Mesendoderm (in vitro differentiated cells): ENCODE measurements at regions not wholly inside any gene's neighbourhood (a gene's known extent, or its start where the extent isn't known, plus 50 kb on each side); places are given as distances from the start of the nearest gene placed in this dataset.

Experiments used
- DNase-seq: peaks from one replicate; pipeline ENCODE4 v3.0.0; 2013
- H2AK5ac ChIP-seq: 2 replicates; pipeline ENCODE4 v1.6.1; 2013; ENCODE audit warnings: low read length, inconsistent platforms
- H2BK120ac ChIP-seq: 2 replicates; pipeline ENCODE4 v1.6.1; 2013; ENCODE audit warnings: low read depth, mild to moderate bottlenecking, low read length, moderate library complexity, mixed read lengths
- H2BK15ac ChIP-seq: replicated peaks from 2 replicates; pipeline ENCODE4 v1.6.1; 2013; ENCODE audit warnings: low read depth, mild to moderate bottlenecking, moderate library complexity
- H2BK5ac ChIP-seq: 2 replicates; pipeline ENCODE4 v1.6.1; 2013; ENCODE audit warnings: low read length, inconsistent platforms
- H3K18ac ChIP-seq: 2 replicates; pipeline ENCODE4 v1.6.1; 2013; ENCODE audit warnings: mild to moderate bottlenecking, low read length, mixed read lengths
- H3K23ac ChIP-seq: one replicate; pipeline ENCODE4 v1.6.1; 2013; ENCODE audit warnings: low read length
- H3K27ac ChIP-seq: 2 replicates; pipeline ENCODE4 v1.5.1; 2013; ENCODE audit warnings: low read depth, mild to moderate bottlenecking, inconsistent platforms, low read length, moderate library complexity
- H3K27me3 ChIP-seq: 2 replicates; pipeline ENCODE4 v1.6.1; 2013; ENCODE audit warnings: low read length, control low read depth, mild to moderate bottlenecking, inconsistent platforms; ENCODE audit not compliant: insufficient read depth, poor library complexity
- H3K36me3 ChIP-seq: 2 replicates; pipeline ENCODE4 v1.6.1; 2013; ENCODE audit warnings: low read length, inconsistent platforms; ENCODE audit not compliant: control insufficient read depth, insufficient read depth
- H3K4ac ChIP-seq: one replicate; pipeline ENCODE4 v1.6.1; 2013; ENCODE audit warnings: low read depth, mild to moderate bottlenecking, low read length, moderate library complexity
- H3K4me1 ChIP-seq: 2 replicates; pipeline ENCODE4 v1.6.1; 2013; ENCODE audit warnings: low read depth, low read length, inconsistent platforms; ENCODE audit not compliant: control insufficient read depth
- H3K4me2 ChIP-seq: 2 replicates; pipeline ENCODE4 v1.6.1; 2013; ENCODE audit warnings: low read length
- H3K4me3 ChIP-seq: 2 replicates; pipeline ENCODE4 v1.5.1; 2013; ENCODE audit warnings: mild to moderate bottlenecking, low read length
- H3K56ac ChIP-seq: one replicate; pipeline ENCODE4 v1.6.1; 2013; ENCODE audit warnings: low read length
- H3K79me1 ChIP-seq: 2 replicates; pipeline ENCODE4 v1.6.1; 2013; ENCODE audit warnings: low read length, inconsistent platforms
- H3K79me2 ChIP-seq: 2 replicates; pipeline ENCODE4 v1.6.1; 2013; ENCODE audit warnings: mild to moderate bottlenecking, low read length; ENCODE audit not compliant: control insufficient read depth, insufficient read depth
- H3K9ac ChIP-seq: 2 replicates; pipeline ENCODE4 v1.6.1; 2013; ENCODE audit warnings: low read length, inconsistent platforms
- H4K5ac ChIP-seq: one replicate; pipeline ENCODE4 v1.6.1; 2013; ENCODE audit warnings: low read length
- H4K8ac ChIP-seq: one replicate; pipeline ENCODE4 v1.6.1; 2013; ENCODE audit warnings: low read depth, mild to moderate bottlenecking, control low read depth, low read length, moderate library complexity
- WGBS: extraction: QIAGEN DNeasy Blood & Tissue Kit; methylation state at CpG from one replicate; pipeline ENCODE4 v1.1.7; 2013; ENCODE audit warnings: low lambda C conversion rate, missing lambda C conversion rate; ENCODE audit not compliant: insufficient coverage; ENCODE audit errors: extremely low coverage; 5-methylcytosine and 5-hydroxymethylcytosine counted together

- H3K27ac ChIP-seq = no peak overlapping the region
- H3K4me2 ChIP-seq = no peak overlapping the region
- no peak overlapping the region for H2BK15ac ChIP-seq
- no peaks in the 10 kb centered on the region for H3K4me1 ChIP-seq
- H3K79me2 ChIP-seq = no peaks in the 10 kb centered on the region
- H3K36me3 ChIP-seq = no peaks in the 10 kb centered on the region
- no peak for DNase-seq
- H3K56ac ChIP-seq = no peak overlapping the region
- WGBS = no CpG with 5 or more reads among the region's 1 CpG
- no peak overlapping the region for H3K23ac ChIP-seq
- no peak overlapping the region for H4K8ac ChIP-seq
- H3K79me1 ChIP-seq = no peaks in the 10 kb centered on the region
- H2BK120ac ChIP-seq = no peak overlapping the region
- no peak overlapping the region for H2AK5ac ChIP-seq
- H3K4me3 ChIP-seq = no peak overlapping the region
- H3K18ac ChIP-seq = no peak overlapping the region
- H3K9ac ChIP-seq = no peak overlapping the region
- H3K4ac ChIP-seq = no peak overlapping the region
- no peaks in the 10 kb centered on the region for H3K27me3 ChIP-seq
- no peak overlapping the region for H4K5ac ChIP-seq
- no peak overlapping the region for H2BK5ac ChIP-seq
Observed at GRCh38 chr1:192261476-192261875, 55.3 kb upstream of the RGS21 start.

- no peak overlapping the region for H3K4me2 ChIP-seq
- H3K4ac ChIP-seq = no peak overlapping the region
- no peak overlapping the region for H3K23ac ChIP-seq
- no peaks in the 10 kb centered on the region for H3K4me1 ChIP-seq
- no peak overlapping the region for H4K8ac ChIP-seq
- no peak overlapping the region for H2BK120ac ChIP-seq
- H3K18ac ChIP-seq = no peak overlapping the region
- H2BK5ac ChIP-seq = no peak overlapping the region
- no peaks in the 10 kb centered on the region for H3K79me2 ChIP-seq
- WGBS = no CpG with 5 or more reads among the region's 2 CpGs
- H3K27me3 ChIP-seq = no peaks in the 10 kb centered on the region
- H3K9ac ChIP-seq = no peak overlapping the region
- H3K79me1 ChIP-seq = no peaks in the 10 kb centered on the region
- no peak overlapping the region for H2AK5ac ChIP-seq
- H3K4me3 ChIP-seq = no peak overlapping the region
- H2BK15ac ChIP-seq = no peak overlapping the region
- H4K5ac ChIP-seq = no peak overlapping the region
- no peak overlapping the region for H3K27ac ChIP-seq
- H3K56ac ChIP-seq = no peak overlapping the region
- no peak for DNase-seq
- H3K36me3 ChIP-seq = no peaks in the 10 kb centered on the region
Observed at GRCh38 chr1:192263436-192263835, 53.4 kb upstream of the RGS21 start.

GRCh38 chr1:192265516-192266173 is 51.1 kb upstream of the RGS21 start:
- no peak overlapping the region for H4K8ac ChIP-seq
- DNase-seq = no peak
- no peak overlapping the region for H2BK120ac ChIP-seq
- no peak overlapping the region for H3K18ac ChIP-seq
- H3K4me1 ChIP-seq = no peaks in the 10 kb centered on the region
- no peak overlapping the region for H3K9ac ChIP-seq
- no peak overlapping the region for H2AK5ac ChIP-seq
- no peak overlapping the region for H3K4me3 ChIP-seq
- H3K27ac ChIP-seq = no peak overlapping the region
- no peaks in the 10 kb centered on the region for H3K79me2 ChIP-seq
- no peaks in the 10 kb centered on the region for H3K79me1 ChIP-seq
- no peaks in the 10 kb centered on the region for H3K36me3 ChIP-seq
- no peak overlapping the region for H2BK15ac ChIP-seq
- H2BK5ac ChIP-seq = no peak overlapping the region
- H3K4me2 ChIP-seq = no peak overlapping the region
- no peak overlapping the region for H3K23ac ChIP-seq
- no peak overlapping the region for H4K5ac ChIP-seq
- no peak overlapping the region for H3K4ac ChIP-seq
- H3K27me3 ChIP-seq = no peaks in the 10 kb centered on the region
- WGBS = no CpG with 5 or more reads among the region's 1 CpG
- H3K56ac ChIP-seq = no peak overlapping the region

- WGBS = no CpG with 5 or more reads among the region's 3 CpGs
- no peaks in the 10 kb centered on the region for H3K4me1 ChIP-seq
- H3K56ac ChIP-seq = no peak overlapping the region
Observed at GRCh38 chr1:192266645-192267044, 50.1 kb upstream of the RGS21 start.

More at GRCh38 chr1:192266645-192267044, 50.1 kb upstream of the RGS21 start:
- H2BK15ac ChIP-seq = no peak overlapping the region
- no peaks in the 10 kb centered on the region for H3K36me3 ChIP-seq
- no peak overlapping the region for H2BK120ac ChIP-seq
- H3K27ac ChIP-seq = no peak overlapping the region
- no peak overlapping the region for H3K4me2 ChIP-seq
- no peak overlapping the region for H2BK5ac ChIP-seq
- H2AK5ac ChIP-seq = no peak overlapping the region
- H3K23ac ChIP-seq = no peak overlapping the region
- DNase-seq = no peak
- no peak overlapping the region for H4K8ac ChIP-seq
- no peaks in the 10 kb centered on the region for H3K27me3 ChIP-seq
- no peaks in the 10 kb centered on the region for H3K79me1 ChIP-seq
- no peak overlapping the region for H3K4ac ChIP-seq
- H3K18ac ChIP-seq = no peak overlapping the region
- H3K79me2 ChIP-seq = no peaks in the 10 kb centered on the region
- H3K4me3 ChIP-seq = no peak overlapping the region
- H3K9ac ChIP-seq = no peak overlapping the region
- H4K5ac ChIP-seq = no peak overlapping the region
